ENCODE measurements at regions not wholly inside any gene's neighbourhood (a gene's known extent, or its start where the extent isn't known, plus 50 kb on each side); places are given as distances from the start of the nearest gene placed in this dataset.

DNA sequence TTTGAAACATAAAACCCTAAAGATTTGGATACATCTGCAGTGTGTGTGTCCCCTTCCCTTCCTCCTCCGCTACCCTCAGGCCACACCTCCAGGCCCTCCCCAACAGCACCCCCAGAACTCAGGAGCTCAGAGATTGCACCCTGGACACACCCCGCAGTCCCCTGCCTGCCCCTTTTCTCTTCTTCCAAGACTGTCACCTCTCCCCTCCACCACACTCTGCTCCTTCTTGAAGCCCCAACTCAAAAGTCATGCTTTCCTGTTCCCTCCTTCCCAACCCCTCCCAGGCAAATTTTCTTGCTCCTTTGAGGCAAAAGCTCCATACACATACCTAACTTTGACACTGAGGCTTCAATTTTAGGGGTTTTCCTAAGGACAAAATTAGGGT is 285.7 kb upstream of the STT3B start (continued):
- TF ChIP-seq, protein P1, sequence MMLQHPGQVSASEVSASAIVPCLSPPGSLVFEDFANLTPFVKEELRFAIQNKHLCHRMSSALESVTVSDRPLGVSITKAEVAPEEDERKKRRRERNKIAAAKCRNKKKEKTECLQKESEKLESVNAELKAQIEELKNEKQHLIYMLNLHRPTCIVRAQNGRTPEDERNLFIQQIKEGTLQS (IDR thresholded peaks at IDR 0.05): no peak
- TF ChIP-seq, protein P2, sequence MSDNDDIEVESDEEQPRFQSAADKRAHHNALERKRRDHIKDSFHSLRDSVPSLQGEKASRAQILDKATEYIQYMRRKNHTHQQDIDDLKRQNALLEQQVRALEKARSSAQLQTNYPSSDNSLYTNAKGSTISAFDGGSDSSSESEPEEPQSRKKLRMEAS (IDR thresholded peaks at IDR 0.05): no peak
- TF ChIP-seq EZH2 (IDR thresholded peaks at IDR 0.05): no peak
- TF ChIP-seq, protein P3, sequence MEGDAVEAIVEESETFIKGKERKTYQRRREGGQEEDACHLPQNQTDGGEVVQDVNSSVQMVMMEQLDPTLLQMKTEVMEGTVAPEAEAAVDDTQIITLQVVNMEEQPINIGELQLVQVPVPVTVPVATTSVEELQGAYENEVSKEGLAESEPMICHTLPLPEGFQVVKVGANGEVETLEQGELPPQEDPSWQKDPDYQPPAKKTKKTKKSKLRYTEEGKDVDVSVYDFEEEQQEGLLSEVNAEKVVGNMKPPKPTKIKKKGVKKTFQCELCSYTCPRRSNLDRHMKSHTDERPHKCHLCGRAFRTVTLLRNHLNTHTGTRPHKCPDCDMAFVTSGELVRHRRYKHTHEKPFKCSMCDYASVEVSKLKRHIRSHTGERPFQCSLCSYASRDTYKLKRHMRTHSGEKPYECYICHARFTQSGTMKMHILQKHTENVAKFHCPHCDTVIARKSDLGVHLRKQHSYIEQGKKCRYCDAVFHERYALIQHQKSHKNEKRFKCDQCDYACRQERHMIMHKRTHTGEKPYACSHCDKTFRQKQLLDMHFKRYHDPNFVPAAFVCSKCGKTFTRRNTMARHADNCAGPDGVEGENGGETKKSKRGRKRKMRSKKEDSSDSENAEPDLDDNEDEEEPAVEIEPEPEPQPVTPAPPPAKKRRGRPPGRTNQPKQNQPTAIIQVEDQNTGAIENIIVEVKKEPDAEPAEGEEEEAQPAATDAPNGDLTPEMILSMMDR (IDR thresholded peaks at IDR 0.05 in 2 of 3, conservative IDR thresholded peaks at IDR 0.05 in 1 of 3; ENCODE audit: borderline replicate concordance in 1 of 3, insufficient read depth in 1 of 3, low read depth in 2 of 3, low read length in 2 of 3): no peak
- TF ChIP-seq ZFX (IDR thresholded peaks at IDR 0.05): no peak
- TF ChIP-seq CEBPB (IDR thresholded peaks at IDR 0.05; ENCODE audit: low read depth): no peak
- no peak for TF ChIP-seq ZNF274 (IDR thresholded peaks at IDR 0.05; ENCODE audit: low read depth, low read length)
- TF ChIP-seq JUND (IDR thresholded peaks at IDR 0.05): no peak
- TF ChIP-seq SIN3A (IDR thresholded peaks at IDR 0.05; ENCODE audit: low read depth): no peak
- TF ChIP-seq TCF7L2 (IDR thresholded peaks at IDR 0.05; ENCODE audit: borderline replicate concordance, extremely low read depth, insufficient read depth, insufficient read length): no peak
- no peak for TF ChIP-seq POLR2AphosphoS5 (IDR thresholded peaks at IDR 0.05; ENCODE audit: low read depth, low read length)

DNA sequence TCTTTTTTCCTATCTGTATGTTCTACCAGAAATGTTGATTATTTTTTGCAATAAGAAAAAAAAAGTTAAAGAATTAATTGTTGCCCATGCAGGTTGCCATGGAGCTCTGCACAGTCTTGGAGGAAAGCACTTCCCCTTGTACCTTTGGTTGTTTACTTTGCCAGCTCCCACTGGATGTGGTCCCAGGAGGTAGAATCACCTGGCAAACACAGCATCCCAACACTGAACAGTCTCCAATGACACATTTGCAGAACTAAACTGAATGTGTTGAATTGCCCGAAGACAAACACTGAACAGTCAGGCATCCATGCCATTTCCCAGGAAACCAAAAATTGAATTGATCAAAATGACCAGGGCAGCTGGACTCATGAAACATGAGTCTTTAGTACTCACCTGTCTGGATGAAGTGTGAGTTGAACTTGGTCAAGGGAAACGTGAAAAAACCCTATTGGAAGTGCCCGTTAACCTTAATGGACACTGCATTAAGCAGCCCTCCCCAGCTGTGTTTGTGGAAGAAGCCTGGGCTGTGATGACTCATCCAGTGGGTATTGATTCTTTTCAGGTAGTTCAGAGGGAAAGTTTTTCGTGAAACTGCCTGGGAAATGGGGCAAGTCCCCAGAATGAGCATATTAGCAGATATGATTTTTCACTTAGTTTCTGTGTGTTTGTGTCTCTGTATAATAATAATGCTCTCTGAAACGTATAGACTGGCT is 284.7 kb upstream of the STT3B start:
- no peaks in the 10 kb centered on the region for H4K20me1 ChIP-seq (ENCODE audit: insufficient read depth)
- no peak overlapping the region for H3K27ac ChIP-seq (ENCODE audit: low read depth, low read length)
- H3K27me3 ChIP-seq (ENCODE audit: insufficient read depth, low read length): no peaks in the 10 kb centered on the region
- no peaks in the 10 kb centered on the region for H3K9me3 ChIP-seq (ENCODE audit: control insufficient read depth in 1 of 2, insufficient read depth in 1 of 2, low read depth in 1 of 2, low read length in 2 of 2)
- BruUV-seq (replicated peaks): no TSS peak
- no peak overlapping the region for H3K9ac ChIP-seq (ENCODE audit: low read length)
- no peaks in the 10 kb centered on the region for H3K36me3 ChIP-seq (ENCODE audit: control insufficient read depth in 1 of 2, insufficient read depth in 2 of 2, low read length in 2 of 2)
- H3K4me3 ChIP-seq (replicated peaks in 1 of 2; ENCODE audit: low read depth in 1 of 2, low read length in 2 of 2): no peak overlapping the region
- no peaks in the 10 kb centered on the region for H3K79me2 ChIP-seq (ENCODE audit: insufficient read depth, low read length)
- intact Hi-C loops (cut with micrococcal nuclease): no loop called here
- CTCF ChIA-PET: no interaction called here
- H3K4me1 ChIP-seq (ENCODE audit: control insufficient read depth in 1 of 2, insufficient read depth in 2 of 2, low read length in 2 of 2): peaks cover 10 to 18% of the 10 kb centered on the region in 2 experiments; a peak in 3 of 4 replicates
- POLR2A ChIA-PET: no interaction called here
- 0 out of 2 replicates have a peak, but pooled peaks have one; percentile 21 for TF ChIP-seq SP1 (IDR thresholded peaks at IDR 0.05; ENCODE audit: low read depth)
- peak; percentile 38; the same call in 1 of the 2 replicates for TF ChIP-seq CBX3 (IDR thresholded peaks at IDR 0.05; ENCODE audit: low read depth)
- TF ChIP-seq SRF (IDR thresholded peaks at IDR 0.05; ENCODE audit: low read depth): no peak
- TF ChIP-seq JUND (IDR thresholded peaks at IDR 0.05): peak; percentile 72
- peak; percentile 68 for TF ChIP-seq FOSL1 (IDR thresholded peaks at IDR 0.05; ENCODE audit: low read depth)
- peak; percentile 75 for ATAC-seq
- H2AFZ ChIP-seq (ENCODE audit: low read depth, low read length, poor library complexity, severe bottlenecking): peak overlapping the region; percentile 7
- peak overlapping the region; percentile 33 for H3K4me2 ChIP-seq (ENCODE audit: low read length)
- DNase-seq (ENCODE audit: low read depth, low spot score): peak; percentile 6
- RAD21 ChIA-PET (ENCODE audit: low non-redundant PET in 1 of 2, low total read pairs in 2 of 2, uncharacterized antibody in 2 of 2, unreplicated experiment in 2 of 2): no interaction called here
- H3K9me2 ChIP-seq (ENCODE audit: insufficient read depth): no peaks in the 10 kb centered on the region

Data from HCT116 (cell line).